ENCODE measurements at regions not wholly inside any gene's neighbourhood (a gene's known extent, or its start where the extent isn't known, plus 50 kb on each side); places are given as distances from the start of the nearest gene placed in this dataset.
"Not testable (repeated sequence)": the region's sequence is repeated elsewhere in the genome, so short reads cannot be mapped to it uniquely, and the experiment has no call there.

- Histone ChIP-seq H3K36me3 (no peaks in the 10 kb centered on the region), H3K4me3 (ENCODE audit: low read depth, low read length) (no peak overlapping the region), H3K9me3 (no peaks in the 10 kb centered on the region), H3K27me3 (no peaks in the 10 kb centered on the region), H3K4me1 (no peaks in the 10 kb centered on the region)
- DNase-seq, result no peak
- TF ChIP-seq, protein P1, sequence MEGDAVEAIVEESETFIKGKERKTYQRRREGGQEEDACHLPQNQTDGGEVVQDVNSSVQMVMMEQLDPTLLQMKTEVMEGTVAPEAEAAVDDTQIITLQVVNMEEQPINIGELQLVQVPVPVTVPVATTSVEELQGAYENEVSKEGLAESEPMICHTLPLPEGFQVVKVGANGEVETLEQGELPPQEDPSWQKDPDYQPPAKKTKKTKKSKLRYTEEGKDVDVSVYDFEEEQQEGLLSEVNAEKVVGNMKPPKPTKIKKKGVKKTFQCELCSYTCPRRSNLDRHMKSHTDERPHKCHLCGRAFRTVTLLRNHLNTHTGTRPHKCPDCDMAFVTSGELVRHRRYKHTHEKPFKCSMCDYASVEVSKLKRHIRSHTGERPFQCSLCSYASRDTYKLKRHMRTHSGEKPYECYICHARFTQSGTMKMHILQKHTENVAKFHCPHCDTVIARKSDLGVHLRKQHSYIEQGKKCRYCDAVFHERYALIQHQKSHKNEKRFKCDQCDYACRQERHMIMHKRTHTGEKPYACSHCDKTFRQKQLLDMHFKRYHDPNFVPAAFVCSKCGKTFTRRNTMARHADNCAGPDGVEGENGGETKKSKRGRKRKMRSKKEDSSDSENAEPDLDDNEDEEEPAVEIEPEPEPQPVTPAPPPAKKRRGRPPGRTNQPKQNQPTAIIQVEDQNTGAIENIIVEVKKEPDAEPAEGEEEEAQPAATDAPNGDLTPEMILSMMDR (IDR thresholded peaks at IDR 0.05; ENCODE audit: low read depth, low read length), result no peak
These were observed 2425.1 kb upstream of the PCDH20 start for GRCh38 chr13:63840551-63841421.

- DNase-seq, result no peak
- Histone ChIP-seq H3K27me3 (no peaks in the 10 kb centered on the region), H3K36me3 (no peaks in the 10 kb centered on the region), H3K4me3 (ENCODE audit: low read depth, low read length) (no peak overlapping the region), H3K4me1 (no peaks in the 10 kb centered on the region), H3K9me3 (no peaks in the 10 kb centered on the region)
- TF ChIP-seq, protein P1 (IDR thresholded peaks at IDR 0.05; ENCODE audit: low read depth, low read length), result no peak
These were observed 2422.9 kb upstream of the PCDH20 start for GRCh38 chr13:63838366-63839110.

DNA sequence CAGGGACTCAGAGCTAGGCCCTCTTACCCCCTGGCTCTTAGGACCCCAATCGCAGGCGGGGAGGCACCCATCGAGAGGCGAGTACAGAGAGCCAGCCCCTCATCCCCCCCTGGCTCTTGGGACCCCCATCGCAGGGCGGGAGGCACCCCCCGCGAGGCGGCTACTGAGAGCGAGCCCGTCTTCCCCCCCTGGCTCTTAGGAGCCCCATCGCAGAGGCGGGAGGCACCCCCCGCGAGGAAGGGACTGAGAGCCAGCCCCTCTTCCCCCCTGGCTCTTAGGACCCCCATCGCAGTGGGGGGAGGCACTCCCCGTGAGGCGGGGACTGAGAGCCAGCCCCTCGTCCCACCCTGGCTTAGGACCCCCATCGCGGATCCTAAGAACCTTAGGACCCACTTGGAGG, 2422.1 kb upstream of the PCDH20 start:
- not testable (repeated sequence) for H3K9me3 ChIP-seq; H3K36me3 ChIP-seq; DNase-seq; H3K4me3 ChIP-seq (ENCODE audit: low read depth, low read length); H3K4me1 ChIP-seq; H3K27me3 ChIP-seq

DNA sequence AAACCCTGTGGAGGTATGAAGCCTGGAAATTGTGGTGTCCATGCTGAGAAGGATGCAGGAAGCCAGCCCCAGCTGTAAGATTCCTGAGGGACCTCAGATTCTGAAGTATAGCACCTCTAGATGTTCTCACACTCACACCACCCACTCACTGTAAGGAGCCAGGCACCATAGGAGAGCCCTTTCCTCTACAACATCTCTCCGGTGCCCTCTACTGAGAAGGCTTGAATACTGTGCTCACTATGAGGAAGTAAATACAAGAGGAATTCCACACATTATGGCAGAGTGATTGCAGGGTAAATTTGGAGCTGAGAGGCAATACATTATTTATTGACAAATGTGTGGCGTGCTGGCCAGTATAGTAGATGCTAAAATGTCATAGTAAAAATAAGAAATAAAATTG, 2414.0 kb upstream of the PCDH20 start:
- not testable (repeated sequence) for H3K27me3 ChIP-seq; H3K4me1 ChIP-seq; H3K36me3 ChIP-seq; DNase-seq; H3K4me3 ChIP-seq (ENCODE audit: low read depth, low read length); H3K9me3 ChIP-seq

GRCh38 chr13:63821785-63822184, 2406.1 kb upstream of the PCDH20 start:
- not testable (repeated sequence) for H3K9me3 ChIP-seq; H3K27me3 ChIP-seq; H3K4me1 ChIP-seq; H3K4me3 ChIP-seq (ENCODE audit: low read depth, low read length); DNase-seq; H3K36me3 ChIP-seq

DNA sequence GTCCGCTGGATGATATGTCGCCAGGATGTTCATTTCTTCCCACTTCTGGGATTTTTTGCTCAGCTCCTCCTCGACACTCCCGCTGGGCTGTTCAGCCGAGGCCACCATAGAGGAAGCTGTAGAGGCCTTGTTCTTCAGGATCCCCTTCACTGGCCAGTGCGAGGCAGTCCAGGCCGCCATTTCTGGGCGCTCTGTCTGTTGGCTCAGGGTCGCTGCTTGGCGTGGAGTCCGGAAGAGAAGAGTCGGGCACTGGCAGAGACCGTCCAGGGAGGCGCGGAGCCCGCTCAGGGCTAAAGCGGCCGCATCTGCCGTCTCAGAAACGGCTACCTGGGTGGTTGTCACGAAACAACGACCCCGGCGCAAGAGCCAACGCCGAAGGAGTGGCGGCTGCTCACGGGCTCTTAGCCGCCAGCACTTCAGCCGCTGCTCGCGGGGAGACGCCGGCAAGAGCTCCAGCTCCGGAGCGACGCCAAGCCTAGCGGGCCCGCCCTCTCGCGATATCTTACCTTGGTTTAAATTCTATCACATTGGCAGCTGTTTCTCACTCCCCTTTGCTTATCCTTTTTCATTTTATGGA, 2395.9 kb upstream of the PCDH20 start:
- DNase-seq, result not testable (repeated sequence)

GRCh38 chr13:63791134-63791533, 2375.5 kb upstream of the PCDH20 start:
- not testable (repeated sequence) for DNase-seq; H3K9me3 ChIP-seq; H3K36me3 ChIP-seq; H3K27me3 ChIP-seq; H3K4me3 ChIP-seq (ENCODE audit: low read depth, low read length); H3K4me1 ChIP-seq

More for the DNA sequence above, 2395.9 kb upstream of the PCDH20 start:
- H3K36me3 ChIP-seq; H3K9me3 ChIP-seq; H3K4me3 ChIP-seq (ENCODE audit: low read depth, low read length); H3K4me1 ChIP-seq; H3K27me3 ChIP-seq: not testable (repeated sequence)

DNA sequence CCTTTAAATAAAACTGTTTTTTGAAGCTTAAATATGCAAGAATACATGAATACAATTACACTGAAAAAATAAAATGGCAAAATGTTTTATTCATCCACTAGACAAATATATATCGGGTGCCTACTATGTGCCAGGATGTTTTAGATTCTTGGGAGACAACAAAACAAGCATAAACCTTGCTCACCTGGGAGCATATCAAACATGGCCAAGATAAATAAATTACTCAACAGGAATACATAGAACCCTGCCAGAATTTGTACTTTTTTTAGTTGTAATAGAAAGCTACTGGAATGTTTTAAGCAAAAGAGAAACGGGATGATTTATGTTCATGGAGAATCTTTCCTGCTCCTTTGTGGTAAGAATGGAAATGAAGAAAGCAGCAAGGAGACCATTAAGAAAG, 2358.5 kb upstream of the PCDH20 start:
- H3K36me3 ChIP-seq, result no peaks in the 10 kb centered on the region
- no peaks in the 10 kb centered on the region for H3K4me1 ChIP-seq
- TF ChIP-seq, protein P1 (IDR thresholded peaks at IDR 0.05; ENCODE audit: low read depth, low read length), result no peak
- no peaks in the 10 kb centered on the region for H3K9me3 ChIP-seq
- H3K27me3 ChIP-seq, result no peaks in the 10 kb centered on the region
- no peak overlapping the region for H3K4me3 ChIP-seq (ENCODE audit: low read depth, low read length)
- no peak for DNase-seq

Measured in BE2C (cell line).